ENCODE measurements at regions not wholly inside any gene's neighbourhood (a gene's known extent, or its start where the extent isn't known, plus 50 kb on each side); places are given as distances from the start of the nearest gene placed in this dataset.
"Not testable (repeated sequence)": the region's sequence is repeated elsewhere in the genome, so short reads cannot be mapped to it uniquely, and the experiment has no call there.

DNA sequence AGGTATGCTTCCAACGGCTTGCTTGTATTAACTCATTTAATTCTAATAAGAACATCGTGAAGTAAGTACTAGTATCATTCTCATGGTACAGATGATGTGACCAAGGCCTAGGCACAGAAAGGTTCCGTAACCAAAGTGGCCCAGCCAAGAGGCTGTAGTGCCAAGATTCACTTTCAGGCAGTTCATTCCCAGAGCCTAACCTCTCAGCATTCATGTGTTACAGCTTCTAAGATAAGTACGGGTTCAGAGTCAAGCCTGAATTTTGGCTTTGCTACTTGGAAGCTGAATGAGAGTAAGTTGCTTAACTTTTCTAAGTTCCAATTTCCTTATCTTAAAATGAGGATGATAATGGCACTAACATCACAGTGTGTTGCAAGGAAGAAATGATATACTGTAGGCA, 379.9 kb downstream of the AEBP2 start:
- Histone ChIP-seq H3K9me3 (replicated peaks) (no peaks in the 10 kb centered on the region), H3K4me1 (no peaks in the 10 kb centered on the region), H3K36me3 (no peaks in the 10 kb centered on the region)

DNA sequence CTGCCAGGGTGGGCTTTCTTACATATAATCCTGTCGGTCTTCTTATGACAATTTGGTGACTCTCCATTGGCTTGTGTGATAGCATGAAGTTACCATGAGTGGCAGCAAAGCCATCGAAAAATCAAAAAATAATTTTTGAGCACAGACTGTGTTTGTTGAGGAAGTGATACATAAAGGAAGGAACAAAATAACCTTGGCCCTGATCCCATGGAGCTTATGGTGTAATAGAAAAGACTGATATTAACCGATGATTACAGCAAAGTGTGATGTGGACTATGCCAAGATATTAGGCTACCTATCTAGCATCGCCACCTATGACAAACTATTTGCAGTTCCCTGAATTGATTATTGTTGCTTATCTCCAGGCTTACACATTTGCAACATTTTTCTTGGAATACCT, 383.2 kb downstream of the AEBP2 start:
- Histone ChIP-seq H3K4me1 (no peaks in the 10 kb centered on the region), H3K4me3 (no peak overlapping the region), H3K27me3 (no peaks in the 10 kb centered on the region), H3K36me3 (no peaks in the 10 kb centered on the region), H3K27ac (no peak overlapping the region), H3K9me3 (replicated peaks) (no peaks in the 10 kb centered on the region)
- no peak for DNase-seq

More for the DNA sequence above, 379.9 kb downstream of the AEBP2 start:
- Histone ChIP-seq H3K27me3 (no peaks in the 10 kb centered on the region), H3K27ac (no peak overlapping the region), H3K4me3 (no peak overlapping the region)
- DNase-seq = no peak

DNA sequence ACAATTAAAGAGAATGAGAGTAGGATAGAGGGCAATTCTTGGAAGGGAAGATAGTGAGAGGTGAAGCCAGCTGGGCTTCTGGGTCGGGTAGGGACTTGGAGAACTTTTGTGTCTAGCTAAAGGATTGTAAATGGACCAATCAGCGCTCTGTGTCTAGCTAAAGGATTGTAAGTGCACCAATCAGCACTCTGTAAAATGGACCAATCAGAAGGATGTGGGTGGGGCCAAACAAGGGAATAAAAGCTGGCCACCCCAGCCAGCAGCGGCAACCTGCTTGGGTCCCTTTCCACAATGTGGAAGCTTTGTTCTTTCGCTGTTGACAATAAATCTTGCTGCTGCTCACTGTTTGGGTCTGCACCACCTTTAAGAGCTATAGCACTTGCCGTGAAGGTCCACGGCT, 384.0 kb downstream of the AEBP2 start:
- not testable (repeated sequence) for DNase-seq; H3K27me3 ChIP-seq; H3K4me1 ChIP-seq; H3K9me3 ChIP-seq (replicated peaks); H3K27ac ChIP-seq; H3K4me3 ChIP-seq; H3K36me3 ChIP-seq

DNA sequence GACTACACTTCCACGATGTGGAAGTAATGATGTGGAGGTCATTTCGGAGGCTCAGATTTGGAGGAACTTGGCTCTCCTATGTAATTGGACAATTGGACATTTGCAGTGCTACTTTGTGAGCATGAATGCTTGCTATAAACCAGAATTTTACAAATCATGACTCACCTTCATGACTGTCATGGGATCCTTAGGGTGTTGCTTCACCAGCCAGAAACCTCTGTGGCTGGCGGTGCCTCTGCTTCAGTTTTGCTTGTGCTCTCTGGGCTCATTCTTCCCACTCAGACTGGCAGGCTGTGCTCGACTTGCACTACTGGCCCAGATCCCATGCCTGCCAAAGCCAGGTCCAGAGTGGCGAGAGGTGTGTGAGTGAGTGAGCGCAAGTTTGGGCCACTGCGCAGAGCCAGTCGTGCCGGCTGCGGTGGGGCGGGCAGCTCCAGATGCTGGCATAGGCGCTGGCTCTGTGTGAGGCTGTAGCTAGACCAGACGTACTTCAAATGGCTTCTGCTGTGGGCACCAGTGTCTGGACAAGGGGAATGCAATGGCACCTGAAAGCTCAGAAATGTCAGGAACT, 387.8 kb downstream of the AEBP2 start:
- DNase-seq = no peak
- no peaks in the 10 kb centered on the region for H3K36me3 ChIP-seq

DNA sequence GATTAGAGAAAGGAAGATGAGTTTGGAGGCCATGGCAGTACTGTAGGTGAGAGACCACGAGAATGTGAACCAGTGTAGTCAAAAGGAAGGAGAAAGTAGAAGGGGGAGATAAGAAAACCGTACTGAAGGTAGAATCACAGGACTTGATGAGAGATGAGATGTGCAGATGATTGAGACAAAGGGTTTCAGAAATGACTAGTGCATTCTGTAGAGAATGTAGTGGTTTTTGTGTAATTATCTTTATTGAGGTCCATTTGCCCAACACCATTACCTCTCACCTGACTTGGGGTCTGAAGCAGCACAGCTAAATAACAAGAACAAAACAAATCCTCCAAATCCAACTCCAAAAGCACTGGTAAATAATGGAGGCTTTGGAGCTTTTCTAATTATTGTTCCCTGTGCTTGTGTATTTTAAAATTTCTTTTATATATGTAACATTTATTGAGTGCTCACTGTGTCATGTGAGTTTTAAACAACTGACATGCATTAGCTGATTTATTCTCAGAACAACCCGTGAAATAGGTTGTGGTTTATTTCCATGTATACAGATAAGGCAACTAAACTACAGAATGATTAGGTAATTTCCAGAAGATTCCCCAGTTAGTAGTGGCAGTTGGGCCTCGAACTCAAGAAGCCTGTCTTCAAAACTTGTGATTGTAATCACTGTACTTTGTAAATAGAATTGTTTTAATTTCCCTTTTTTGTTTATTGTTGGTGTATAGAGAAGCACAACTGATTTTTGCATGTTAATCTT, 390.0 kb downstream of the AEBP2 start:
- Histone ChIP-seq H3K27ac (no peak overlapping the region), H3K9me3 (replicated peaks) (no peaks in the 10 kb centered on the region), H3K4me1 (no peaks in the 10 kb centered on the region), H3K36me3 (no peaks in the 10 kb centered on the region), H3K4me3 (no peak overlapping the region), H3K27me3 (no peaks in the 10 kb centered on the region)
- DNase-seq = no peak

More for the DNA sequence above, 387.8 kb downstream of the AEBP2 start:
- no peak overlapping the region for H3K4me3 ChIP-seq
- H3K27ac ChIP-seq = no peak overlapping the region
- no peaks in the 10 kb centered on the region for H3K27me3 ChIP-seq
- no peaks in the 10 kb centered on the region for H3K4me1 ChIP-seq
- H3K9me3 ChIP-seq (replicated peaks) = no peaks in the 10 kb centered on the region

DNA sequence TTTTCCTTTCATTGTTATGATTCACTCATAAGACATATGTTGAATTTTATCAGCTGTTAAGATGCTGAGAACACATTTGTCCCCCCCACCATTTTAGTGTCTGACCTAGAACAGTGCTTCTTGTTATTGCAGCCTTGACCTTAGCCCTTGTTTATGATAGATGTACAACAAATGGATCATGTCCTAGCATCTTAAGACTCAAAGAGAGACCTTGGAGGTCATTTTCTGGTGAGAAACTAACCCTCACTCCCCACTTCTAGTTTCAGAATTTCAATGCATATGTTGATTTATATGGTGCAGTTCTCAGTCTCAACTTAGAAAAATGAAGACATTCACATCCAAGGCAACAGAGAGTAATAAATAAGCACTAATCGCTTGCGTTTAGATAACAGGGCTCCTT, 391.2 kb downstream of the AEBP2 start:
- no peaks in the 10 kb centered on the region for H3K9me3 ChIP-seq (replicated peaks)
- no peaks in the 10 kb centered on the region for H3K36me3 ChIP-seq
- no peak overlapping the region for H3K27ac ChIP-seq
- no peak for DNase-seq
- H3K27me3 ChIP-seq = no peaks in the 10 kb centered on the region
- no peaks in the 10 kb centered on the region for H3K4me1 ChIP-seq
- no peak overlapping the region for H3K4me3 ChIP-seq

DNA sequence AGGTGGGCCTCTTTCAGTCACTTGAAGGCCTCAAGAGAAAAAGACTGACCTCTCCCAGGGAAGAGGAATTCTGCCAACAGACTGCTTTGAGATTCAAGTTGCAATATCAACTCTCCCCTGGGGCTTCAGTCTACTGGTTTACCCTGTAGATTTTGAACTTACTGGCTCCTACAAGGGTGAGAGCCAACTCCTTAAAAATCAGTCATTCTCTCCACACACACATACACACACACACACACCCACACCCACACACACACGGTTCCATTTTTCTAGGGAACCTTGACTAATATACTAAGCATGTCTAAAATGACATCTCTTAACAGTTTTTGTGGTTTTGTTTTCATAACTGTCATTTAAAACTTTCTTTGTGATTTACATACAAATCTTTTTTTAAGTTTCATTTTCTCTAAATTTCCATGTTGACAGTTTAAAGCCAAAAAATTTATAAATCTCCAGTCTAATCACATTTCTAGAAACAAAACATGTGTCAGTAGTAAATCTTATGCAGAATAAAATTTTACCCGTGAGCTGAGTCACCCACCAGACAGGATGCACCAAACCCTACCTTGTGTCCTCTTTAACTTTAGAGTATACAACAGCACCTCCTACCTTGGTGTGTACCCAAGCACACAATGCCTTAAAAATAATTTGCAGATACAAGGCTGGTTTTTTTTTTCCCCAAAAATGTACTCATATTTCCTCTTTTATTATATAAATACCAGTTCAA, 394.6 kb downstream of the AEBP2 start:
- H3K9me3 ChIP-seq (replicated peaks) = no peaks in the 10 kb centered on the region
- H3K27ac ChIP-seq = no peak overlapping the region
- DNase-seq = peak in 1 of 2 experiments; percentile 23
- no peaks in the 10 kb centered on the region for H3K36me3 ChIP-seq
- no peaks in the 10 kb centered on the region for H3K4me1 ChIP-seq
- no peak overlapping the region for H3K4me3 ChIP-seq
- H3K27me3 ChIP-seq = no peaks in the 10 kb centered on the region

DNA sequence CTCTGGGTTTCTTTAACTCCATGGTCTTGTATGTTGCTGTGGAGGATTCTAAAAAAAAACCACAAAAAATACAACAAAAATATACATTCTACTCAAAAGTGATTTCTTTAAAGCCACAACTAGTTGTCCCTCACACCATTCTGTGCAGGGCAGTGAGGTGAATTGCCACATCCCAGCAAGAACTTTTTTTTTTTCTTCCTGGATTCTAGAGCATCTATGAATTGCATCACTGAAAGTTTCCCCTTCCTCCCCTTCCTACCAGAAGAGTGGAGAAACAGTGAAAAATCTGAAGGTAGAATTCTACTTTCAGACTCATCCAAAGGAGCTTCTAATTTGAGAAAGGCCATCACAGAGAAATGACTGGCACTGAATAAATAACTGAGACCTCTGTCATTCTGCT, 395.3 kb downstream of the AEBP2 start:
- no peaks in the 10 kb centered on the region for H3K27me3 ChIP-seq
- DNase-seq = no peak
- H3K36me3 ChIP-seq = no peaks in the 10 kb centered on the region
- no peak overlapping the region for H3K4me3 ChIP-seq
- H3K27ac ChIP-seq = no peak overlapping the region
- H3K9me3 ChIP-seq (replicated peaks) = no peaks in the 10 kb centered on the region
- H3K4me1 ChIP-seq = no peaks in the 10 kb centered on the region

DNA sequence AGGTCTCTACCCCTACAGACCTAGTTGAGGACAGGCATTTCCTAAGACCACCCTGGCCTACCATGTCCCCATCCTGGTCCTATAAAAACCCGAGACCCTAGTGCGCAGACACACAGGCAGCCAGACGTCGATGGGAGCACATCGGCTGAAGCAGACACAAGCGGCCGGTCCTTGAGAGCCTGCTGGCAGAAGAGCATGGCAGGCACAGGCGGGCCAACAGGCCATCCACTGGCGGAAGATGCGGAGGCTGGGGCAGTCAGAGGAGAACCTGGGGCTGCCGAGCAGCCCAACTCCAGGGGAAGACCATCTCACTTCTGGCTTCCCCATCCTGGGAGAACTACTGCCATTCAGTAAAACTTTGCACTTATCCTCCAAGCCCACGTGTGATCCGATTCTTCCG, 396.8 kb downstream of the AEBP2 start:
- H3K9me3 ChIP-seq (replicated peaks) = no peaks in the 10 kb centered on the region
- H3K36me3 ChIP-seq = no peaks in the 10 kb centered on the region
- no peak overlapping the region for H3K27ac ChIP-seq

DNA sequence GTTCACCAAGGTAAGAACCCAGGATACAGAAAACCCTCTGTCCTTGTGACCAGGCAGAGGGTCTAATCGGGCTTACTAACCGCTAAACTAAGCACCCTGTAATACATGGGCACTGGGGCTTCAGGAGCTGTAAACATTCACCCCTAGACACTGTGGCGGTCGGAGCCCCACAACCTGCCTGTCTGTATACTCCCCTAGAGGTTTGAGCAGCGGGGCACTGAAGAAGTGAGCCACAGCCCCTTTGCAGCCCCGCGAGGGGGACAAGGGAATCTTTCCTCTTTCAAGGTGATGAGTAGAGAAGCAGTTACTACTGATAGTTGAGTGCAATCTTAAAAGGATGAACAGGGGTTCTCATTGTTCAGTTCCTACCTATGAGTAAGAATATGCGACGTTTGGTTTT, 397.2 kb downstream of the AEBP2 start:
- Histone ChIP-seq H3K27me3 (no peaks in the 10 kb centered on the region), H3K4me1 (no peaks in the 10 kb centered on the region), H3K4me3 (no peak overlapping the region), H3K9me3 (replicated peaks) (no peaks in the 10 kb centered on the region), H3K27ac (no peak overlapping the region), H3K36me3 (no peaks in the 10 kb centered on the region)
- no peak for DNase-seq

More for the DNA sequence above, 396.8 kb downstream of the AEBP2 start:
- DNase-seq = no peak
- H3K27me3 ChIP-seq = no peaks in the 10 kb centered on the region
- no peak overlapping the region for H3K4me3 ChIP-seq
- H3K4me1 ChIP-seq = no peaks in the 10 kb centered on the region

DNA sequence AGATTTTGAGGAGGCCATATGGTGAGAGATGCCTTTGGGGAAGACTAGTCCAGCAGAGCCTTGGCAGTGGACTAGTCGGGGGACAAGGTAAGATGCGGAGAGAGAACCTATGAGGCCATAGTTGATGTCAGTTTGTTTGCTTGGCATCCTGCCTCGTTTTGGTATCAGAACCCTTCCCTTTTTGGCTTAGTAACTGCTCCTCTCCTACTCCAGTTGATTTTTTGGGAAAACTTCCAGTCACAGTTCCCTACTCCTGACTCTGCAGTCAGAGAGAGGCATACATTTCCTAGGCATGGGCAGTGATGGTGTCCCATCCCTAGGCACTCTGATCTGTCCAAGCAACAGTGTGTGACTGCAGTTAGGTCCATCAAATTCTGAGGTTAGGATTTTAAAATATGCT, 398.3 kb downstream of the AEBP2 start:
- H3K4me1 ChIP-seq = no peaks in the 10 kb centered on the region
- no peaks in the 10 kb centered on the region for H3K36me3 ChIP-seq
- H3K27ac ChIP-seq = no peak overlapping the region
- H3K9me3 ChIP-seq (replicated peaks) = no peaks in the 10 kb centered on the region
- no peak for DNase-seq
- H3K27me3 ChIP-seq = no peaks in the 10 kb centered on the region
- H3K4me3 ChIP-seq = no peak overlapping the region

DNA sequence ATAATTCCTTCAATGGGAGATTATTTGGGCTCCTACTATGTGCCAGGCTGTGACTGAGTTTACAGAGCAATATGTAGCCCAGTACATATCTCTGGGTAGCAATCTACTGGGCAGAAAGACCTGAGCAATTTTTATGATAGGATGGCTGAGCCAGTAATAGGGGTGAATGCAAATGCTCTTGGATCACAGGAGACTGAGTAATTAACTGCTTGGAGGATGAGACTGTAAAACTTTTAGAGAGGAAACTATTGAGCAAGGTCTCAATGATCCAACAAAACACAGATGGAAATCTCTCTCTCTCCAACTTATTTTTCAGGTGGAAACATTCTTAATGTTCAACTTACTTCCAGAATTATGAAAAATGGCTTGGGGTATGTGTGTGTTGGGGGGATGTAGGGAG, 402.2 kb downstream of the AEBP2 start:
- no peaks in the 10 kb centered on the region for H3K4me1 ChIP-seq
- no peak overlapping the region for H3K27ac ChIP-seq
- H3K27me3 ChIP-seq = no peaks in the 10 kb centered on the region
- no peaks in the 10 kb centered on the region for H3K36me3 ChIP-seq
- DNase-seq = no peak
- H3K9me3 ChIP-seq (replicated peaks) = no peaks in the 10 kb centered on the region
- H3K4me3 ChIP-seq = no peak overlapping the region

DNA sequence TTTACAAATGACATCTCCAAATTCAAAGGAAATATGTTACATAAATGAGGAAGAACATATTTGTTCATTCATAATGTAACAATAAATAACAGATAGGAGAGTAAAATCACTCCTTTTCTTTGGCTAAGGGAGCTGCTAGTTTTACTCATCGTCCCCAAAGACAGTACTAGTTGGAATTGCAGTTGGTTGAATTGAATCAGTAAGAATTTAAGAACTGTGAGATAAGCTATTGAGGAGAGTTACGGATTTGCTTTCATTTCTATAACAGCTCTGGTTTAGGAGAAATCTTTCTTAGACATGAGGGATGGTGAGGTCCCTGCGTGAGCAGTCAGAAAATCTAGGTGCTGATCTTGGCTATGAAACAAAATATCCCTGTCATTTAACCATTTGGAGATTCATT, 402.8 kb downstream of the AEBP2 start:
- no peak overlapping the region for H3K4me3 ChIP-seq
- no peaks in the 10 kb centered on the region for H3K9me3 ChIP-seq (replicated peaks)
- no peaks in the 10 kb centered on the region for H3K4me1 ChIP-seq
- no peak overlapping the region for H3K27ac ChIP-seq
- DNase-seq = no peak
- H3K36me3 ChIP-seq = no peaks in the 10 kb centered on the region
- H3K27me3 ChIP-seq = no peaks in the 10 kb centered on the region

DNA sequence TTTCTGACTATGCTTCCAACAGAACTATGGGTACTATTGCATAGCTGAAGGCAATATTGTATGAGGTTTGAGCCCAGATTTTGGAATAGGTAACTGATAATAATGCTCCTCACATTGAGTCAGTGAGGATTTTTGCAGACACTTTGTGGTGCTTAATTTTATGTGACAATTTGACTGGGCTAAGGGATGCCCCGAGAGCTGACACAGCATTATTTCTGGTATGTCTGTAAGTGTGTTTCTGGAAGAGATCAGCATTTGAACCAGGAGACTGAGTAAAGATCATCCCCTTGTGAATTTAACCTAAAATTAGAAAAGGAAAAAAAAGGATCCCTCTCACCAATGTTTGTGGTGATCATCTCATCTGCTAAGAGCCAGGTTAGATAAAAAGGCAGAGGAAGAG, 404.9 kb downstream of the AEBP2 start:
- H3K27ac ChIP-seq = no peak overlapping the region
- no peaks in the 10 kb centered on the region for H3K27me3 ChIP-seq
- H3K36me3 ChIP-seq = no peaks in the 10 kb centered on the region
- no peaks in the 10 kb centered on the region for H3K4me1 ChIP-seq
- no peak for DNase-seq
- peaks cover 3% of the 10 kb centered on the region; the same call in 1 of the 2 replicates for H3K9me3 ChIP-seq (replicated peaks)
- no peak overlapping the region for H3K4me3 ChIP-seq

DNA sequence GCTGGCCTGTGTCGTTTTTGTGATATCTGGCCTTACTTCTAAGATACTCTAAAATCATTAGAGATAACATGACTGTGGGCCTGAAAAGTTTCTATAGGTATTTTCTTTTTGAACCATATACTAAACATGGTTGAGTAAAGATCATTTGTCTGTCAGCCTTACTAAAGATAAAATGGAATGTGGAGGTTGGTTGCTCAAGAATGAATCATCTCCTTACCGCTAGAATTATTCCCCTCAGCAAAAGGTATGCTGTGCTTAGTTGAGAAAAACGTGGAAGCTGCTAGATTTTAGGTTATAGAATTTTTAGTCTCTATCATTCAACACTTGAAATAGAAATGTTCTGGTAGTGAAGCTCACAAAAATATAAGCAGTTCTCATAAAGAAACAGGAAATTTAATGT, 407.3 kb downstream of the AEBP2 start:
- H3K4me3 ChIP-seq = no peak overlapping the region
- no peaks in the 10 kb centered on the region for H3K36me3 ChIP-seq
- no peaks in the 10 kb centered on the region for H3K27me3 ChIP-seq
- H3K27ac ChIP-seq = no peak overlapping the region
- DNase-seq = no peak
- H3K9me3 ChIP-seq (replicated peaks) = peaks cover 8% of the 10 kb centered on the region; the same call in 1 of the 2 replicates
- H3K4me1 ChIP-seq = peaks cover 11% of the 10 kb centered on the region
